Activated naive CD4-positive, alpha-beta T cell treated with Interleukin-2 at 50 U/mL for 16 hours (primary cell): ENCODE measurements at regions not wholly inside any gene's neighbourhood (a gene's known extent, or its start where the extent isn't known, plus 50 kb on each side); places are given as distances from the start of the nearest gene placed in this dataset.

Experiments used
- DNase-seq: peaks from one replicate; pipeline ENCODE4 v3.0.0-alpha.2; 2020

- DNase-seq = no peak
Measured at GRCh38 chr21:37967036-37967435, 50.8 kb upstream of the KCNJ6 start.

- no peak for DNase-seq
Measured at GRCh38 chr21:37968744-37969143, 52.5 kb upstream of the KCNJ6 start.

- no peak for DNase-seq
Measured at GRCh38 chr21:37970548-37970947, 54.3 kb upstream of the KCNJ6 start.

GRCh38 chr21:37971390-37971950 is 55.2 kb upstream of the KCNJ6 start:
- no peak for DNase-seq

GRCh38 chr21:37974081-37974480 is 57.8 kb upstream of the KCNJ6 start:
- DNase-seq = no peak

- no peak for DNase-seq
Measured at GRCh38 chr21:37982496-37983318, 66.5 kb upstream of the KCNJ6 start.

GRCh38 chr21:37983336-37984095 is 67.3 kb upstream of the KCNJ6 start:
- no peak for DNase-seq

- DNase-seq = no peak
Measured at GRCh38 chr21:37984416-37984815, 68.2 kb upstream of the KCNJ6 start.

GRCh38 chr21:37986000-37986399 is 69.7 kb upstream of the KCNJ6 start:
- no peak for DNase-seq

GRCh38 chr21:37986751-37987399 is 70.6 kb upstream of the KCNJ6 start:
- no peak for DNase-seq

GRCh38 chr21:37987668-37988067 is 71.4 kb upstream of the KCNJ6 start:
- DNase-seq = no peak

GRCh38 chr21:37993071-37993470 is 76.8 kb upstream of the KCNJ6 start:
- DNase-seq = no peak

- no peak for DNase-seq
Measured at GRCh38 chr21:37994211-37994610, 78.0 kb upstream of the KCNJ6 start.

GRCh38 chr21:38012672-38013071 is 96.4 kb upstream of the KCNJ6 start:
- no peak for DNase-seq

GRCh38 chr21:38013741-38014140 is 97.5 kb upstream of the KCNJ6 start:
- no peak for DNase-seq

- no peak for DNase-seq
Measured at GRCh38 chr21:38014298-38014697, 98.0 kb upstream of the KCNJ6 start.

- no peak for DNase-seq
Measured at GRCh38 chr21:38027901-38028498, 111.7 kb upstream of the KCNJ6 start.

GRCh38 chr21:38032082-38032801 is 116.0 kb upstream of the KCNJ6 start:
- no peak for DNase-seq

GRCh38 chr21:38036016-38036415 is 119.8 kb upstream of the KCNJ6 start:
- DNase-seq = no peak

- no peak for DNase-seq
Measured at GRCh38 chr21:38037416-38037815, 121.2 kb upstream of the KCNJ6 start.

- no peak for DNase-seq
Measured at GRCh38 chr21:38039369-38039768, 123.1 kb upstream of the KCNJ6 start.

- DNase-seq = no peak
Measured at GRCh38 chr21:38039841-38040240, 123.6 kb upstream of the KCNJ6 start.
